ENCODE measurements at regions not wholly inside any gene's neighbourhood (a gene's known extent, or its start where the extent isn't known, plus 50 kb on each side); places are given as distances from the start of the nearest gene placed in this dataset.

DNA sequence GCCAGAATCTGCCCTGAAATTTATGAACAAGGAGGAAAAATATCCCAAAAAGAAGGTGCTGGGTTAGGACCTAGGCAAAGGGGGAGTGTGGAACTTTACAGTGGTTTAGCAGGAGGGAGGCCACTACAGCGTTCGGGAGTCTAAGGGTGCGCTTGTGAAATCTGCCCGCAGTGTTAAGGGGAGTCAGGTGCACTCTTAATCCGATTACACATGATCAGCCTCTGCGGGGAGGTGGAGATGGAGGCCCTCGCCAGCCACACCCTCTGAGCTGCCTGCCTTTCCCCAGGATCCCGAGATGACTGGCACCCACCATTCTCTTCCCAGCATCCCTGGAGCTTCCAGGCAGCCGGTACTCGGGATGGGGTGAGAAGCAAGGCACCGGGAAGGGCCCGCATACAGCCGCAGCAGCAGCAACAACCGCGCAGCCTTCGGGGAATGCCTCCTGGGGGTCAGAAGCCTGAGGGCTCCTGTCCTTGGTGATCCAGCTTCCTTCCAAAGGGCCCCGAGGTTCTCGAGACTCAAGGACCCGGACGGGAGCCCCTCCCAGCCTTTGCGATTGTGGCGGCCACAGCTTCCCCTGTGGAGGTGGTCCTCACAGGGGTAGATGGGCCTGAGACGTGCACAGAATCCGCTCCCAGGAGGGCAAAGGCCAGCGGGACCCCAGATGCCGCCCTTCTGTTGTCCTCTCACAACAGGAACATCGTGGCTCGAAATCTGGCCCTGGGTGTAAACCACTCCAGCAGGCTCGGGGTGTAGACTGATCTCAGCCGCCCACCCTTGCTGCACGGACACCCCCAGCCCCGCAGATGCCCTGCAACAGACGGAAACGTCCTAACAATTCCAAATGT, 57.3 kb upstream of the CST7 start:
- TF ChIP-seq CTCF (conservative IDR thresholded peaks at IDR 0.05; ENCODE audit: low read length) (no peak), EZH2phosphoT487 (IDR thresholded peaks at IDR 0.05; ENCODE audit: borderline replicate concordance) (no peak)

Data from Loucy (cell line).